Muscle layer of duodenum (tissue), 2 donors: ENCODE measurements at regions not wholly inside any gene's neighbourhood (a gene's known extent, or its start where the extent isn't known, plus 50 kb on each side); places are given as distances from the start of the nearest gene placed in this dataset.
"Not testable (repeated sequence)": the region's sequence is repeated elsewhere in the genome, so short reads cannot be mapped to it uniquely, and the experiment has no call there.

Experiments
- H3K27ac ChIP-seq: one replicate; pipeline ENCODE4 v1.7.0; 2013; ENCODE audit warnings: mild to moderate bottlenecking, low read length
- H3K27me3 ChIP-seq: one replicate; pipeline ENCODE4 v1.7.0; 2013; ENCODE audit warnings: low read depth, mild to moderate bottlenecking, control low read depth, low read length
- H3K36me3 ChIP-seq, 2 donors: one replicate each; pipeline ENCODE4 v1.7.0; 2013; ENCODE audit warnings: low read length in 2 of 2, control low read depth in 1 of 2, mild to moderate bottlenecking in 1 of 2; ENCODE audit not compliant: insufficient read depth in 2 of 2, control insufficient read depth in 1 of 2
- H3K4me1 ChIP-seq, 2 donors: one replicate each; pipeline ENCODE4 v1.7.0; 2013; ENCODE audit warnings: low read length in 2 of 2, mild to moderate bottlenecking in 2 of 2, control low read depth in 1 of 2, moderate library complexity in 1 of 2; ENCODE audit not compliant: insufficient read depth in 2 of 2, control insufficient read depth in 1 of 2
- H3K4me3 ChIP-seq, 2 donors: one replicate each; pipeline ENCODE4 v1.7.0; 2013; ENCODE audit warnings: low read length in 2 of 2, low read depth in 1 of 2, mild to moderate bottlenecking in 1 of 2
- H3K9me3 ChIP-seq, 2 donors: one replicate each; pipeline ENCODE4 v1.7.0; 2013; ENCODE audit warnings: low read length in 2 of 2, control low read depth in 1 of 2, mild to moderate bottlenecking in 1 of 2; ENCODE audit not compliant: control insufficient read depth in 1 of 2
- donor health status: healthy.

- Histone ChIP-seq H3K4me1 (no peaks in the 10 kb centered on the region), H3K36me3 (no peaks in the 10 kb centered on the region), H3K4me3 (no peak overlapping the region), H3K9me3 (no peaks in the 10 kb centered on the region), H3K27ac (no peak overlapping the region), H3K27me3 (no peaks in the 10 kb centered on the region)
Observed at GRCh38 chr18:22579271-22579670, 161.6 kb upstream of the CTAGE1 start.

GRCh38 chr18:22585333-22585732, 167.6 kb upstream of the CTAGE1 start:
- H3K27ac ChIP-seq = no peak overlapping the region
- no peaks in the 10 kb centered on the region for H3K27me3 ChIP-seq
- H3K9me3 ChIP-seq = peaks cover 4% of the 10 kb centered on the region in 2 donors
- no peaks in the 10 kb centered on the region for H3K4me1 ChIP-seq
- H3K36me3 ChIP-seq = no peaks in the 10 kb centered on the region
- no peak overlapping the region for H3K4me3 ChIP-seq

GRCh38 chr18:22585821-22586220, 168.1 kb upstream of the CTAGE1 start:
- no peak overlapping the region for H3K27ac ChIP-seq
- H3K36me3 ChIP-seq = no peaks in the 10 kb centered on the region

GRCh38 chr18:22591222-22591621, 173.5 kb upstream of the CTAGE1 start:
- no peaks in the 10 kb centered on the region for H3K4me1 ChIP-seq
- H3K4me3 ChIP-seq = no peak overlapping the region
- H3K36me3 ChIP-seq = no peaks in the 10 kb centered on the region
- H3K27me3 ChIP-seq = no peaks in the 10 kb centered on the region
- peaks cover 4% of the 10 kb centered on the region in 2 donors for H3K9me3 ChIP-seq
- no peak overlapping the region for H3K27ac ChIP-seq

More at GRCh38 chr18:22585821-22586220, 168.1 kb upstream of the CTAGE1 start:
- H3K4me1 ChIP-seq = no peaks in the 10 kb centered on the region
- peaks cover 4% of the 10 kb centered on the region in 2 donors for H3K9me3 ChIP-seq
- no peak overlapping the region for H3K4me3 ChIP-seq
- no peaks in the 10 kb centered on the region for H3K27me3 ChIP-seq

- Histone ChIP-seq H3K27ac (no peak overlapping the region), H3K36me3 (no peaks in the 10 kb centered on the region), H3K27me3 (no peaks in the 10 kb centered on the region), H3K9me3 (peaks cover 0 to 2% of the 10 kb centered on the region in 2 donors), H3K4me3 (no peak overlapping the region), H3K4me1 (no peaks in the 10 kb centered on the region)
Observed at GRCh38 chr18:22594155-22594690, 176.5 kb upstream of the CTAGE1 start.

GRCh38 chr18:22601481-22601880, 183.8 kb upstream of the CTAGE1 start:
- H3K27ac ChIP-seq = no peak overlapping the region
- no peaks in the 10 kb centered on the region for H3K36me3 ChIP-seq
- H3K9me3 ChIP-seq = peaks cover 0 to 2% of the 10 kb centered on the region in 2 donors
- H3K4me3 ChIP-seq = no peak overlapping the region
- H3K27me3 ChIP-seq = no peaks in the 10 kb centered on the region
- no peaks in the 10 kb centered on the region for H3K4me1 ChIP-seq

- not testable (repeated sequence) for H3K36me3 ChIP-seq, H3K4me3 ChIP-seq, H3K4me1 ChIP-seq, H3K9me3 ChIP-seq, H3K27me3 ChIP-seq, H3K27ac ChIP-seq
Observed at GRCh38 chr18:22602456-22602855, 184.7 kb upstream of the CTAGE1 start.

GRCh38 chr18:22603902-22604301, 186.2 kb upstream of the CTAGE1 start:
- Histone ChIP-seq H3K9me3 (no peaks in the 10 kb centered on the region), H3K27ac (no peak overlapping the region), H3K27me3 (no peaks in the 10 kb centered on the region), H3K36me3 (no peaks in the 10 kb centered on the region), H3K4me1 (peaks cover 0 to 8% of the 10 kb centered on the region in 2 donors), H3K4me3 (no peak overlapping the region)

- H3K27me3 ChIP-seq = no peaks in the 10 kb centered on the region
- no peaks in the 10 kb centered on the region for H3K36me3 ChIP-seq
- no peaks in the 10 kb centered on the region for H3K9me3 ChIP-seq
- no peak overlapping the region for H3K4me3 ChIP-seq
- no peak overlapping the region for H3K27ac ChIP-seq
- H3K4me1 ChIP-seq = peaks cover 0 to 13% of the 10 kb centered on the region in 2 donors
Observed at GRCh38 chr18:22604390-22604985, 186.8 kb upstream of the CTAGE1 start.

GRCh38 chr18:22604986-22605421, 187.3 kb upstream of the CTAGE1 start:
- H3K36me3 ChIP-seq = no peaks in the 10 kb centered on the region
- H3K27ac ChIP-seq = no peak overlapping the region
- H3K4me3 ChIP-seq = no peak overlapping the region
- peaks cover 0 to 18% of the 10 kb centered on the region in 2 donors for H3K4me1 ChIP-seq
- no peaks in the 10 kb centered on the region for H3K27me3 ChIP-seq
- no peaks in the 10 kb centered on the region for H3K9me3 ChIP-seq

GRCh38 chr18:22605736-22606135, 188.0 kb upstream of the CTAGE1 start:
- H3K4me1 ChIP-seq = peaks cover 0 to 21% of the 10 kb centered on the region in 2 donors
- H3K36me3 ChIP-seq = no peaks in the 10 kb centered on the region
- H3K4me3 ChIP-seq = no peak overlapping the region
- no peaks in the 10 kb centered on the region for H3K27me3 ChIP-seq
- H3K9me3 ChIP-seq = no peaks in the 10 kb centered on the region
- H3K27ac ChIP-seq = no peak overlapping the region
